SIG-M5 treated with dmso at 0.1 percent for 504 hours (cell line): ENCODE measurements at regions not wholly inside any gene's neighbourhood (a gene's known extent, or its start where the extent isn't known, plus 50 kb on each side); places are given as distances from the start of the nearest gene placed in this dataset.
"Not testable (repeated sequence)": the region's sequence is repeated elsewhere in the genome, so short reads cannot be mapped to it uniquely, and the experiment has no call there.

Experiments
- DNase-seq: peaks from one replicate; lab custom pipeline; 2025; ENCODE audit not compliant: unreplicated experiment; lab: John Stamatoyannopoulos, UW

- DNase-seq: no peak
These were observed 57.0 kb downstream of the RASL11A start for GRCh38 chr13:27327633-27328032.

- DNase-seq: no peak
These were observed 58.6 kb downstream of the RASL11A start for GRCh38 chr13:27329210-27329609.

GRCh38 chr13:27334774-27335435, 64.3 kb downstream of the RASL11A start:
- DNase-seq: no peak

- DNase-seq: no peak
These were observed 65.5 kb downstream of the RASL11A start for GRCh38 chr13:27336014-27336673.

GRCh38 chr13:27338207-27338606, 67.6 kb downstream of the RASL11A start:
- no peak for DNase-seq

GRCh38 chr13:27338816-27339215, 68.2 kb downstream of the RASL11A start:
- DNase-seq: peak; percentile 6

- DNase-seq: peak; percentile 60
These were observed 68.7 kb downstream of the RASL11A start for GRCh38 chr13:27339299-27339698.

- no peak for DNase-seq
These were observed 71.0 kb downstream of the RASL11A start for GRCh38 chr13:27341616-27342015.

GRCh38 chr13:27347211-27347772, 76.7 kb downstream of the RASL11A start:
- no peak for DNase-seq

- DNase-seq: no peak
These were observed 76.0 kb upstream of the GTF3A start for GRCh38 chr13:27348461-27348860.

- DNase-seq: no peak
These were observed 75.0 kb upstream of the GTF3A start for GRCh38 chr13:27349458-27349857.

- DNase-seq: not testable (repeated sequence)
These were observed 73.6 kb upstream of the GTF3A start for GRCh38 chr13:27350825-27351224.

GRCh38 chr13:27352698-27353097, 71.7 kb upstream of the GTF3A start:
- no peak for DNase-seq

- DNase-seq: peak; percentile 70
These were observed 71.2 kb upstream of the GTF3A start for GRCh38 chr13:27353166-27353583.

GRCh38 chr13:27353708-27354107, 70.7 kb upstream of the GTF3A start:
- no peak for DNase-seq

GRCh38 chr13:27354379-27354778, 70.0 kb upstream of the GTF3A start:
- DNase-seq: no peak

- DNase-seq: no peak
These were observed 68.5 kb upstream of the GTF3A start for GRCh38 chr13:27355894-27356293.

- no peak for DNase-seq
These were observed 66.0 kb upstream of the GTF3A start for GRCh38 chr13:27358420-27358819.

- DNase-seq: peak; percentile 36
These were observed 65.1 kb upstream of the GTF3A start for GRCh38 chr13:27359199-27359821.

GRCh38 chr13:27360562-27360961, 63.9 kb upstream of the GTF3A start:
- DNase-seq: no peak

- DNase-seq: peak; percentile 73
These were observed 62.2 kb upstream of the GTF3A start for GRCh38 chr13:27362064-27362751.
